Tibial artery (tissue), 4 donors: ENCODE measurements at regions not wholly inside any gene's neighbourhood (a gene's known extent, or its start where the extent isn't known, plus 50 kb on each side); places are given as distances from the start of the nearest gene placed in this dataset.

Experiments
- DNase-seq, 2 donors: peaks; one replicate each; pipeline ENCODE4 v3.0.0-alpha.2; 2019
- H3K27ac ChIP-seq, 2 donors: fragments of 200-600 bp; sonication (generic) in 1 of 2; 1 replicate in 1 of 2; 2 replicates in 1 of 2; pipeline ENCODE4 v1.5.1; 2018 to 2019; ENCODE audit warnings: mild to moderate bottlenecking in 1 of 2
- H3K27me3 ChIP-seq, 2 donors: fragments of 200-600 bp; sonication (generic) in 1 of 2; one replicate each; pipeline versions ENCODE4 v1.5.1 to v1.6.0; 2016 to 2019
- H3K36me3 ChIP-seq, 3 donors: fragments of 200-600 bp; sonication (generic) in 2 of 3; one replicate each; pipeline ENCODE4 v1.5.1; 2016 to 2019; ENCODE audit warnings: mild to moderate bottlenecking in 2 of 3
- H3K4me1 ChIP-seq, 4 donors: fragments of 200-600 bp; sonication (generic) in 2 of 4; 1 replicate in 3 of 4; 2 replicates in 1 of 4; pipeline ENCODE4 v1.5.1; 2016 to 2019
- H3K4me3 ChIP-seq, 2 donors: fragments of 200-600 bp; sonication (generic) in 1 of 2; 1 replicate in 1 of 2; 2 replicates in 1 of 2; pipeline ENCODE4 v1.5.1; 2018 to 2019; ENCODE audit warnings: mild to moderate bottlenecking in 2 of 2
- H3K9me3 ChIP-seq, 3 donors: fragments of 200-600 bp; sonication (generic) in 1 of 3; one replicate each; pipeline ENCODE4 v1.5.1; 2016 to 2019
- intact Hi-C: fragments of 100-400 bp; cut with DNase I; formaldehyde crosslinking; loops from one replicate; pipeline ENCODE4 v1.15.0; 2023; ENCODE audit warnings: low total_unique reads
- TF ChIP-seq, protein P1 (sequence below), 2 experiments: fragments of 200-600 bp in 1 of 2; fragments of 450-650 bp in 1 of 2; IDR thresholded peaks; one replicate each; pipeline ENCODE4 v1.5.1; 2017 to 2019; ENCODE audit warnings: antibody characterized with exemption in 2 of 2, mild to moderate bottlenecking in 1 of 2, moderate library complexity in 1 of 2

GRCh38 chr2:139963863-139964355 lies 1183.7 kb upstream of the NXPH2 start:
- H3K27ac ChIP-seq: no peak overlapping the region
- no peaks in the 10 kb centered on the region for H3K36me3 ChIP-seq
- intact Hi-C loops: no loop called here
- TF ChIP-seq, protein P1, sequence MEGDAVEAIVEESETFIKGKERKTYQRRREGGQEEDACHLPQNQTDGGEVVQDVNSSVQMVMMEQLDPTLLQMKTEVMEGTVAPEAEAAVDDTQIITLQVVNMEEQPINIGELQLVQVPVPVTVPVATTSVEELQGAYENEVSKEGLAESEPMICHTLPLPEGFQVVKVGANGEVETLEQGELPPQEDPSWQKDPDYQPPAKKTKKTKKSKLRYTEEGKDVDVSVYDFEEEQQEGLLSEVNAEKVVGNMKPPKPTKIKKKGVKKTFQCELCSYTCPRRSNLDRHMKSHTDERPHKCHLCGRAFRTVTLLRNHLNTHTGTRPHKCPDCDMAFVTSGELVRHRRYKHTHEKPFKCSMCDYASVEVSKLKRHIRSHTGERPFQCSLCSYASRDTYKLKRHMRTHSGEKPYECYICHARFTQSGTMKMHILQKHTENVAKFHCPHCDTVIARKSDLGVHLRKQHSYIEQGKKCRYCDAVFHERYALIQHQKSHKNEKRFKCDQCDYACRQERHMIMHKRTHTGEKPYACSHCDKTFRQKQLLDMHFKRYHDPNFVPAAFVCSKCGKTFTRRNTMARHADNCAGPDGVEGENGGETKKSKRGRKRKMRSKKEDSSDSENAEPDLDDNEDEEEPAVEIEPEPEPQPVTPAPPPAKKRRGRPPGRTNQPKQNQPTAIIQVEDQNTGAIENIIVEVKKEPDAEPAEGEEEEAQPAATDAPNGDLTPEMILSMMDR (IDR thresholded peaks at IDR 0.05): no peak
- no peak overlapping the region for H3K4me3 ChIP-seq
- H3K4me1 ChIP-seq: no peaks in the 10 kb centered on the region
- no peak for DNase-seq
- H3K9me3 ChIP-seq: peaks cover 0 to 5% (median 0%) of the 10 kb centered on the region in 3 donors
- H3K27me3 ChIP-seq: no peaks in the 10 kb centered on the region

DNA sequence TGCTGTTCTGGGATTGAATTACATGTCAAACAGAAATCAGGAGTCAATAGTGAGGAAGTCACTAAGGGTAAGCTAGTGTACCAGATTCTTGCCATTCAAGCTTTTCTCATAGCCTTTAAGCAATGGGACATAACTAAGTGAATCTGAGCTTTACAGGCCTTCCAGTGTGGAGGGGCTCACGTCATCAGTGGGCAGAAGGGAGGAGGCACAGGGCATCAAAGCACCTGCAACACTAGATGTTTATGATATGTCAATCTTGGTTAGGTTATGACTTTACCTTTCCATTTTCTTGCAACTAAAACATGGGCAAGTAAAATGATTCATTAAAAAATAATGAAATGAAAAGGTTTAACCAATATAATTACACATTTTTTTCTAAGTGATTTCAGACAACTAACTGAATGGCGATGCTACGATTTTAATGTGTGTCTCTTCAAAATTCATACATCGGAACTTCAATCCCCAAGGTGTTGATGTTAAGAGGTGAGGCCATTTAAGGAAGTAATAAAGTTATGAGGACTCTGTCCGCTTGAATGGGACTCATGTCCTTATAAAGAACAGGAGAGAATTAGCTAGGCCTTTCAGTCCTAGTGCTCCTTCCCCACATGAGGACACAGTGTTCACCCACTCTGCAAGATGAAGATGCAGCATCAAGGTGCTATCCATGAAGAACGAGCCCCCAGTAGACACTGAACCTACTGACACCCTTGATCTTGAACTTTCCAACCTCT lies 1169.2 kb upstream of the NXPH2 start:
- intact Hi-C loops: no loop called here
- Histone ChIP-seq H3K27me3 (no peaks in the 10 kb centered on the region), H3K9me3 (no peaks in the 10 kb centered on the region), H3K4me1 (no peaks in the 10 kb centered on the region), H3K27ac (no peak overlapping the region), H3K4me3 (no peak overlapping the region), H3K36me3 (no peaks in the 10 kb centered on the region)
- no peak for DNase-seq
- TF ChIP-seq, protein P1 (IDR thresholded peaks at IDR 0.05): no peak

DNA sequence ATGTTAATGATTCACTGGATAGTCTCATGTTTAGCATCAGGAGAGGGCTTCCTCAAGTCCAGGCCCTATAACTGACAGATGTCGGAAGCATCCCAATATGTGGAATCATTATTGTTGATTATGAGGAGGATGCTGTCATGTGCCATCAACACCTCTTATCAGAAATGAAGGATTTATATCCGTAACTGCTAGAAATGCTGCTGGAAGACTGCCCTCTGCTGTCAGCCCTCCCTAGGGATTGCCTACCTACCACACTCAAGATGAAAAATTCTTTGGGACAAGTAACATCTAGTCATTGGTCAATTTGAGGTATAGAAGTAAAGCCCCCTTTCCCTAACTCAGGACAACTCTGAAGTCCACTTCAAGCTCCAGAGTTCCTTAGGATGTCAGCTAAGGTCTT lies 1166.5 kb upstream of the NXPH2 start:
- Histone ChIP-seq H3K9me3 (no peaks in the 10 kb centered on the region), H3K27ac (no peak overlapping the region), H3K4me3 (no peak overlapping the region), H3K27me3 (no peaks in the 10 kb centered on the region), H3K36me3 (no peaks in the 10 kb centered on the region), H3K4me1 (no peaks in the 10 kb centered on the region)
- intact Hi-C loops: no loop called here
- no peak for DNase-seq
- TF ChIP-seq, protein P1 (IDR thresholded peaks at IDR 0.05): no peak

DNA sequence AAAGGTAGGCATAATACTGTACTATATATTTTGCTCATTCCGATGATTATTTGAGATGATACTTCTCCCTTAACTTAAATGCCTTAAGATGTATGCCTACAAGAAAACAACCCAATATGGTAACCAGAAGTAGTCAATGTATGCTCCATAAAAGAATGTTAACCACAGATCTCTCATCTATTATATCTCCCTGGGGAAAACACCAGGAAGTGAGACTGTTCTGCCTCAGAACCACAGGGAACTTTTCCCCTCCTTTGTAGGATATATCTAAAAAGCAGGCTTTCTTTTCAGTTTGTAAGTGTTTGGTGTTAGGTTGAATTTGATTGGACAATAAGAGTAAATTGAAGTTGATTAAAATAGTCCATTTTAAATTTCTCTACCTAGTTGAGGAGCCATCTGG lies 1160.5 kb upstream of the NXPH2 start:
- intact Hi-C loops: no loop called here
- Histone ChIP-seq H3K4me3 (no peak overlapping the region), H3K27ac (no peak overlapping the region), H3K9me3 (no peaks in the 10 kb centered on the region), H3K36me3 (no peaks in the 10 kb centered on the region), H3K27me3 (no peaks in the 10 kb centered on the region), H3K4me1 (no peaks in the 10 kb centered on the region)
- no peak for DNase-seq
- TF ChIP-seq, protein P1 (IDR thresholded peaks at IDR 0.05): no peak

DNA sequence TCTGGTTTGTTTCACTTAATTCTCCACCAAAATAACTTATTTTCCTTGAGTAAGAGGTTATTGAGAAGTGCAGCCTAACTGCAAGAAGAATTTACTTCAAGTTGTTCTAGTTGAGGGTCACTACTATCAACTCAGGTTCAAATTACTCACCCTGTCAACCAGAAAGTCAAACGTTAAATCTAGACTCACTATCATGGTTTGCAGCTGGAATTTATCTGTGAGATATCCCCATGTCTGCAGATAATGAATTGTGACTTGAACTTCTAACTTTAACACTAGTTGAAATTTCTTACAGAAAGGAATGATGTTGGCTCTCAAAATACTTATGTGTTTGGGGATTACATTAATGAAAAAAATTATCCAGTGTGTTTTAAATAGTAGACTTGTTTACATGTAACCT lies 1145.7 kb upstream of the NXPH2 start:
- H3K4me3 ChIP-seq: no peak overlapping the region
- no peak for DNase-seq
- TF ChIP-seq, protein P1 (IDR thresholded peaks at IDR 0.05): no peak
- no peaks in the 10 kb centered on the region for H3K4me1 ChIP-seq
- no peaks in the 10 kb centered on the region for H3K27me3 ChIP-seq
- H3K27ac ChIP-seq: no peak overlapping the region
- no peaks in the 10 kb centered on the region for H3K36me3 ChIP-seq
- intact Hi-C loops: no loop called here
- H3K9me3 ChIP-seq: no peaks in the 10 kb centered on the region
